Stimulated activated naive CD4-positive, alpha-beta T cell (primary cell): ENCODE measurements at regions not wholly inside any gene's neighbourhood (a gene's known extent, or its start where the extent isn't known, plus 50 kb on each side); places are given as distances from the start of the nearest gene placed in this dataset.

Source experiments
- DNase-seq, 6 experiments: peaks; one replicate each; lab custom pipeline; 2025; lab: John Stamatoyannopoulos, UW

GRCh38 chr1:218679988-218680748, 335.0 kb downstream of the TGFB2 start:
- DNase-seq: no peak

DNA sequence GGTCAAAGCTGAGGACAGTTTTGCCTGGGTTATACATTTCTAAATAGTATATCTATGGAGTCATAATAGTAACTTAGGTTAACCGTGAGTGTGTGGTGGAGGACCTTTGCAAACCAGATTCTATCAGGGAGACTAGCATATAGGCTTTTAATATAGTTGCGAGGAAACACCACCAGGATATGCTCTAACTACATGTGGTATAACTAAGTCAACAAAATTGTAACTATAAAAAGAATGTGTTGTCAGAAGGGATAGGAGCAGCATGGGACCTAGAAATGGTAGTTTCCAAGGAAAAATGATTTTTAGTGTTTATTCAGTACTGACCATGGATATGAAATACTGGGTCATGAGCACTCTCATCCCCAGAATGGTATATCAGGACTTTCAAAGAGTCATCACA, 338.1 kb downstream of the TGFB2 start:
- DNase-seq: no peak

DNA sequence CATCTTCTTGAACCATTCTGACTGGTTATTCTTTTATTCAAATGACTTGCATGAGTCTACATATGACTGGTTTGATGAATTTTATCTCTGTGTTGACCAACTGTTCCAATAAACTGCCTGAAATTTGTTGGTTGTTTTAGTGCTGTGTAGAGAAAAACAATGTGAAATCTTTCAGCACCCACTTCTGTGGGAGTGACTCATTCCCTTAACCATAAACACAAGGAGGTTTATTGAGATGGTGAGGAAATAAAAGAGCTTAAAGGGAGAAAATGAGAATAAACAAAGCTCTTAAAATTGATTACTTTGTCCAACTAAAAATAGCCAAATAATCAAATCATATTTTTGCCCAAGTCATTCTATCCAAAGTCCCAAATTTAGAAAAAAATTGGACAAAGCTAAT, 341.1 kb downstream of the TGFB2 start:
- no peak for DNase-seq

GRCh38 chr1:218686761-218687160, 341.6 kb downstream of the TGFB2 start:
- DNase-seq: no peak

GRCh38 chr1:218692808-218693207, 347.7 kb downstream of the TGFB2 start:
- no peak for DNase-seq

DNA sequence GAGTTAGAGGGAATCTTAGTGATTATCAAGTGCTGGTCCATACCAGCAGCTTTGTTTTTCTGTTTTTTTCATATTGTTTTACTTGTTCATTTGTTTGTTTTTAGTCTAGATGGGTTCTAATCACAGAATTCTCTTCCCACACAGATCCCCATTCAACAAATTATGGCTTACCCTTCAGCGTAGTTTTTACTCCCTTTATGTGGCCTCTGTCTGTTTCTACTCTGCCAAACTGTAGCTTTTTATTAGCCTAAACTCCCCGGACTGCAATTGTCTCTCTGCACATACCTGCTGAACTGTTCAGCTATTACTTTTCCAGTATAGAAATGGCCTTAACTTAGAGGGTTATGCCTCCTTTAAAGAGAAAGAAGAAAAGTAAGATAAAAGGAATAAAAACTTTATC, 348.5 kb downstream of the TGFB2 start:
- DNase-seq: no peak

- no peak for DNase-seq
These were observed 348.9 kb downstream of the TGFB2 start for GRCh38 chr1:218694085-218694484.

- no peak for DNase-seq
These were observed 349.5 kb downstream of the TGFB2 start for GRCh38 chr1:218694636-218695035.

- no peak for DNase-seq
These were observed 350.4 kb downstream of the TGFB2 start for GRCh38 chr1:218695525-218695924.

DNA sequence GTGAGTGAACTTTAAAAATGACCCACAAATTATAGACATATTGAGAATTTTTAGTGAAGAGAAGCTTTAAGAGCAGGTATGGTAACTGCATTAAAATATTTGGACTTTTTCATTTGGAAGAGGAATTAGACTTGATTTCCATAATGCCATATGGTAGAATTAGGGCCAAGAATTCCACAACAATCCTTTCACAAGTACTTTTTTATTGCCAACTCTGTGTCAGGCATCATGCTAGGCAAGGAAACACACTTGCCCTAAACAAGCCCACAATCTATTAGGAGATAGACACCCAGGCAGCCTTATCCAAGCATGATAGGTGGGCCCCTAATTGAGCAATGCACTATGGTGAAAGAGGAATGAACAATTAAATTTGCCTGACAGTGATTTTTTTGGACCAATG, 353.0 kb downstream of the TGFB2 start:
- DNase-seq: no peak

- no peak for DNase-seq
These were observed 354.3 kb downstream of the TGFB2 start for GRCh38 chr1:218699421-218699820.

- no peak for DNase-seq
These were observed 354.7 kb downstream of the TGFB2 start for GRCh38 chr1:218699865-218700264.

GRCh38 chr1:218700666-218701065, 355.5 kb downstream of the TGFB2 start:
- DNase-seq: no peak

- DNase-seq: no peak
These were observed 356.0 kb downstream of the TGFB2 start for GRCh38 chr1:218701131-218701530.

GRCh38 chr1:218702775-218703174, 357.6 kb downstream of the TGFB2 start:
- DNase-seq: no peak

DNA sequence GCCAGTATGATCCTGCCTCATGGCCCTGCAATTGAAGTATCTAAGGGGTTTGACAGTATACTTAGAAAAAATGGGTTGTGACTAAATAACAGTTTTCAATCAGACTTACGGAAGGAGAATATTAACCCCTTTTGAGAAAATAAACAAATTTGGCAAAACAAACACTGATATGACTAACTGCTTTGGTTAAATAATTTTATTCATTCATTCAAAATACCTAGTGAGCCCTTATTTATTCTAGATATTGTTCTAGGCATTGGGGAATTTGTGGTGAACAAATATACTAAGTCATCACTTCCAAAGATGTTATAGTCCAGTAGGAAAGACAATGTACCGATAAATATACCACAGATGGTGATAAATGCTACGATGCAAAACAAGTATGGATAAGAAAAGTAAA, 358.7 kb downstream of the TGFB2 start:
- DNase-seq: no peak

GRCh38 chr1:218705391-218705790, 360.3 kb downstream of the TGFB2 start:
- DNase-seq: no peak

DNA sequence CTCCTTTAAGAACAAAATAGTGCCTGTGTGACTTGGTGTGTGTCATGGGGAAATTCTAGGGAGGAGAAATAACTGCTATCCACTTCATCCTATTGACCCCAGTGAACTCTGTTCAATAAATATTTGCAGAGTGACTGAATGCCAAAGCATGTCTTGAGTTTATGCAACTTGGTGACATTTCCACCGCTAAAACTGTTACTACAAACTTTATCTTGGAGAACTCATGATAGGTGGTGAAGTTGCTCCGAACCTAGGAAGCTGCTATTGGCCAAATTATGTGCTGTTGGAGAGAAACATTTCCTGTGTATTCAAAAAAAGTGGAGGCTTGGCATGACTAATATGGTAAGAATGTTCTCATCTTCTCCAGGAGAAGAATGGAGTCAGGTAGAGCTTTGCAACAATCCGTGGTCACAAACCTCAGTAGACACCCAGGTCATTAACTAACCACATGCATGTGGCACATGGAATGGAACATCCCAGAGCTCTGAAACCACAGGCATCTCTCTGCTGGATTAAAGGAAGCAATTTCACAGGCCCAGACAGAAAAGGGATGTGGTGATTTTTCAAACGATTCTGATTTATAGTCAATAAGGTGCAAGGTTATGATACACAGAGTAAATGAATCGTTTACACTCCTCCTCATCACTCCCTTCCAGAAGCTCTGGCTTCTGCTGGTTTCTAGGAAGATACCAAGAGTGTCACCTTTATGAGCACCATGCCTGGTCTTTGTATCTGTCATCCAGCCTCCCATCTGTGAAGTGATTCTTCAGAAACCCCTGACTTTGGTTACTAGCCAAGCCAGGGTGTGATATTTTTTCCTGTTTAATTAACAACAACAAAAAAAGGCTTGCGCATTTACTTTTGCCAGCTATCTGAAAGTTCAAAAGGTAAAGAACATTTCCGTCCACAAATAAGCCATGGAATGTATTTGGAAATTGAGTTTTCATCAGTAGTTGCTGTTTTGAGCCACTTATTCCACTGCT, 361.1 kb downstream of the TGFB2 start:
- no peak for DNase-seq

GRCh38 chr1:218711001-218711400, 365.9 kb downstream of the TGFB2 start:
- no peak for DNase-seq

- DNase-seq: no peak
These were observed 366.9 kb downstream of the TGFB2 start for GRCh38 chr1:218711884-218712674.

DNA sequence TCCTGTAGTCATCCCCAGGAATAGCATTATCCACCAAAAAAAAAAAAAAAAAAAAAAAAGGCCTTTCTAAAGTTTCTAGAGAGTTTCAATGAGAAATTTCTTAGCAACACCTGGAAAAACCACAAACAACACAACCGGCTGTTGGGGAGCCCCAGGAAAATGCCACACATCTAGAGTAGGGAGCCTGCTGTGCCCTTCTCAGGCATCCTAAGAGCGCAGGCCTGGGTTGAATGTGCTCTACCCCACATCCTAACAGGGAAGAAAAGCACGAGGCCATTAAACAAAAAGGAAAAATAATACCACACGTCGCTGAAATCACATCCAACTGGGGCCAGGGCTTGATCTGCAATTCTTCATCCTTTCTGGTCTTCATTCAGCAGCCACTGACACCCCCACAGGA, 367.5 kb downstream of the TGFB2 start:
- no peak for DNase-seq

GRCh38 chr1:218715961-218716669, 371.0 kb downstream of the TGFB2 start:
- DNase-seq: no peak
